ENCODE measurements at regions not wholly inside any gene's neighbourhood (a gene's known extent, or its start where the extent isn't known, plus 50 kb on each side); places are given as distances from the start of the nearest gene placed in this dataset.
"Not testable (repeated sequence)": the region's sequence is repeated elsewhere in the genome, so short reads cannot be mapped to it uniquely, and the experiment has no call there.

GRCh38 chr6:6825193-6825784, 236.8 kb downstream of the LY86 start:
- TF ChIP-seq CTCF (IDR thresholded peaks at IDR 0.05; ENCODE audit: control insufficient read depth, extremely low read depth, insufficient read depth): no peak
- DNase-seq (ENCODE audit: low read depth): no peak

DNA sequence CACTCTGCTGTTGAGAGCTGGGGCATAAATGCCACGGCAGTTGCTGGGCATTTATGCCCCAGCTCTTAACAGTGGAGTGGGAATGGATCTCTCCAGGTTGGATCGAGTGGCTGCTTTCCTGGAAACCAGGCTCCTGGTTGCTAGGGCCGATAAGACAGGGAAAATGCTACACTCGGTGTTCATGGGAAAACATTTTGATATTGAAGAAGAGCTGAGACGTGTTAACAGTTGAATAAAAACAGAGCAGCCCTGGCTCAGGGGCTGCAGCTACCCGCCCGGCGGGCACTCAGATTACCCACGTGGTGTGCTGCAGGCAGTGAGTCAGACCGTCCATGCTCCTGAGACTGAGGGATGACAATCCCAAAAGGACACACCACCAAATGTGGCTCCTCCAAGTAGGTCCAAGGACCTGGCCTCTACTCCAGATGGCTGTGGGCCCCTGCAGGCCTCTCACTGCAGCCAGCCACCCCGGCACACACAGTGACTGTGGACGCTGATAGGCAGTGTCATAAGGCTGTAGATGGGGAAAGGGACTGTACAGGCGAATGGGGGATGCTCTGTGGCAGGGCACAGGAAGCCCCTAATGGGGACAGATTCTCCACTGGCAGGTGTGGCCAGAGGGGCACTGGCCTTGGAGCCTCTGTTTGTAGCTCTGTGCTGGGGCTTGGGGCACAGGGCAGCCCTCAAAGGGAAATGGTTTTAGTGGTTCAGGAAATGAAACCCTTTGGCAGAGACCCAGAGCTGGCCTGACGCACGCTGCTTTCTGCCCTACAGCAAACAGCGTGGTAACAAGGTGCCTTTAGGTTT, 237.8 kb downstream of the LY86 start:
- DNase-seq (ENCODE audit: low read depth): no peak
- no peak for TF ChIP-seq CTCF (IDR thresholded peaks at IDR 0.05; ENCODE audit: control insufficient read depth, extremely low read depth, insufficient read depth)
- H3K4me3 ChIP-seq (ENCODE audit: low read depth, low read length): no peak overlapping the region

More at GRCh38 chr6:6825193-6825784, 236.8 kb downstream of the LY86 start:
- no peak overlapping the region for H3K4me3 ChIP-seq (ENCODE audit: low read depth, low read length)

DNA sequence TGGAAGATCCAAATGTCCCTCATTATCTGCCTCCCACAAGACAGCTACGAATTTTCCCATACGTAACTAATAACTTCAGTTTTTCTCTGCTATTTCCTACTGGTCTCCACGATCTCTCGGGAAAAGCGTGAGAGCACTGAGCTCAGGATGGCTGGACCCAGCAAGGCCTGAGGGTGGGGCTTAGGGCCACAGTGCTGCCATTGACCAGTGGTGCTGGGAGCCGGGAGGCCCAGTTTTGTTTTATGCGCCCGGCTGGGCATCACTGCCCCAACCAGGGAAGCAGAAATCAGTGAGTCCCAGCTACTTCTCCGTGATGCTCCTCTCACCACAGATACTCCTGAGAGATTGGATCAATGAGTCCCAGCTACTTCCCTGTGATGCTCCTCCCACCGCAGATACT, 238.4 kb downstream of the LY86 start:
- DNase-seq (ENCODE audit: low read depth): no peak
- no peak overlapping the region for H3K4me3 ChIP-seq (ENCODE audit: low read depth, low read length)
- no peak for TF ChIP-seq CTCF (IDR thresholded peaks at IDR 0.05; ENCODE audit: control insufficient read depth, extremely low read depth, insufficient read depth)

DNA sequence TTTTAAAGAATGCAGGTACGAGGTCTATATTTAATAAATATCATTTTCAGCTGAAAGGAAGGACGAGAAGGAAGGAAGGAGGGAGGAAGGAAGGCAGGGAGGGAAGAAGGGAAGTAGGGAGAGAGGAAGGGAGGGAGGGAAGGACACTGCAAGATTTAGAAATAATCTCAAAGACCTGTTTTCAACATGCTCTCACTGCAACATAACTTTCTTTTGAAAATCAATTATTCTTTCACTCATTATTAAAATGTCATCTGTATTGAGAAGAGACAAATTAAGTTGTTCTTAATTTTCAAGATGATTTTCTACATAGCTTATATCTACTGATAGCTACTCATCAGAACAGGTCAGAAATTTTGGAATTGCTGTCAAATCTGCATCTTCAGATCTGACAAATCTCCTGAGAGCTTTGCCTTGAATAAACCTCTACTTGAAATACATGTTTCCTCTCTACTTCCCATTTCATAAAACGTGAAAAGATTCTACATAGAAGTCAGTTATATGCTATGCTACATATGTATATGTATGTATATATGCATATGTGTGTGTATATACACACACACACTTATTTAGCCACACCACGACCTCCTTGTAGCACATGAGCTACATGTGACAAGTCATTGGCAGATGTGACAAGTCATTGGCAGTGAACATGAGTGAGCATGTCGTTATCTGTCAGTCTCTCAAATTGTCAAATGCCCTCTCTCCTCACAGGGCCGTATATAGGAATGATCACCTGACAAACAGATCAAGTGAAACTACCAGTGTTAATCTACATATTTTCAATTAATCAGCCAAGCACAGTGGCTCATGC, 241.6 kb downstream of the LY86 start:
- no peak for DNase-seq (ENCODE audit: low read depth)
- H3K4me3 ChIP-seq (ENCODE audit: low read depth, low read length): no peak overlapping the region
- TF ChIP-seq CTCF (IDR thresholded peaks at IDR 0.05; ENCODE audit: control insufficient read depth, extremely low read depth, insufficient read depth): no peak

DNA sequence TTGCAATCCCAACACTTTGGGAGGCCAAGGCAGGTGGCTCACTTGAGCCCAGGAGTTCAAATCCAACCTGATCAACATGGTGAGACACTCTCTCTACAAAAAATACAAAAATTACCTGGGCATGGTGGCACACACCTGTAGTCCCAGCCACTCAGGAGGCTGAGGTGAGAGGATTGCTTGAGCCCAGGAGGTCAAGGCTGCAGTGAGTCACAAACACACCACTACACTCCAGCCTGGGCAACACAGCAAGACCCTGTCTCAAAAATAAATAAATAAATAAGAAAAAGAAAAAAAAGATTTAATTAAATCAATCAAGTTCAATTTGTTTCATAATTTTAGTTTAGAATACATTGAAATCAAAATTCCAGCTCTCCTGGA, 242.2 kb downstream of the LY86 start:
- not testable (repeated sequence) for H3K4me3 ChIP-seq (ENCODE audit: low read depth, low read length); DNase-seq (ENCODE audit: low read depth)

DNA sequence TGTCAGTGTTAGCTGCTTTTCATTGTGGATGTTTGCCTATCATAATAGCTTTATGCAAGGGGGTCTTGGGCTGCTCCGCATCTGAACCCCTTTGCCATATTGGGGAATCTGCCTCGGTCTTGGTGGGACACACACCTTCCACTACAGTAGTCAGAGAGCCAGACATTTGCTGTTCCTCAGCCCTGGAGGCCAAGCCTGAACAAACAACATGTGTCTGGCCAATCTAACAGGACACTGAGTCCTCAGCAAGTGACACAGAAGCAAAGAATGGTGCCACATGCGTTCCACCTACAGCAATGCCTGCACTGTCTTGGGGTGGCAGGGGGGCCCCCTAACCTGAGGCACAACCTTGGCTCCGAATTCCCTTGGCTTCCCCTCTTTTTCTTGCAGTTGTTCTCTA, 243.9 kb downstream of the LY86 start:
- DNase-seq (ENCODE audit: low read depth): no peak
- H3K4me3 ChIP-seq (ENCODE audit: low read depth, low read length): no peak overlapping the region
- TF ChIP-seq CTCF (IDR thresholded peaks at IDR 0.05; ENCODE audit: control insufficient read depth, extremely low read depth, insufficient read depth): no peak

All from LNCaP clone FGC (cell line).